ENCODE measurements at regions not wholly inside any gene's neighbourhood (a gene's known extent, or its start where the extent isn't known, plus 50 kb on each side); places are given as distances from the start of the nearest gene placed in this dataset.

- no peak overlapping the region for H3K4me3 ChIP-seq (ENCODE audit: low read depth, low read length)
- no peaks in the 10 kb centered on the region for H3K9me3 ChIP-seq (ENCODE audit: control insufficient read depth, insufficient read depth, low read length)
- H3K36me3 ChIP-seq (ENCODE audit: control insufficient read depth, insufficient read depth, low read length): no peaks in the 10 kb centered on the region
- H3K27me3 ChIP-seq (ENCODE audit: control insufficient read depth, insufficient read depth, low read length): no peaks in the 10 kb centered on the region
- no peak for DNase-seq (ENCODE audit: low read depth in 4 of 6, low spot score in 6 of 6)
- H3K4me1 ChIP-seq (ENCODE audit: control insufficient read depth, insufficient read depth, low read length): no peaks in the 10 kb centered on the region
- no CpG with 5 or more reads among the region's 2 CpGs for WGBS (ENCODE audit: insufficient coverage)
- no peak overlapping the region for H3K27ac ChIP-seq (ENCODE audit: low read depth, low read length)
These were observed 238.0 kb downstream of the POSTN start for GRCh38 chr13:37360556-37360955.

GRCh38 chr13:37357548-37357947, 241.0 kb downstream of the POSTN start:
- Histone ChIP-seq H3K36me3 (ENCODE audit: control insufficient read depth, insufficient read depth, low read length) (no peaks in the 10 kb centered on the region), H3K4me3 (ENCODE audit: low read depth, low read length) (no peak overlapping the region), H3K9me3 (ENCODE audit: control insufficient read depth, insufficient read depth, low read length) (no peaks in the 10 kb centered on the region), H3K27ac (ENCODE audit: low read depth, low read length) (no peak overlapping the region), H3K4me1 (ENCODE audit: control insufficient read depth, insufficient read depth, low read length) (no peaks in the 10 kb centered on the region), H3K27me3 (ENCODE audit: control insufficient read depth, insufficient read depth, low read length) (no peaks in the 10 kb centered on the region)
- WGBS (ENCODE audit: insufficient coverage): 100% methylated on average over 1 of the region's 1 CpG
- no peak for DNase-seq (ENCODE audit: low read depth in 4 of 6, low spot score in 6 of 6)

- no peak for DNase-seq (ENCODE audit: low read depth in 4 of 6, low spot score in 6 of 6)
- H3K36me3 ChIP-seq (ENCODE audit: control insufficient read depth, insufficient read depth, low read length): no peaks in the 10 kb centered on the region
- H3K4me3 ChIP-seq (ENCODE audit: low read depth, low read length): no peak overlapping the region
- H3K27ac ChIP-seq (ENCODE audit: low read depth, low read length): no peak overlapping the region
- no peaks in the 10 kb centered on the region for H3K4me1 ChIP-seq (ENCODE audit: control insufficient read depth, insufficient read depth, low read length)
- H3K27me3 ChIP-seq (ENCODE audit: control insufficient read depth, insufficient read depth, low read length): no peaks in the 10 kb centered on the region
- no peaks in the 10 kb centered on the region for H3K9me3 ChIP-seq (ENCODE audit: control insufficient read depth, insufficient read depth, low read length)
- WGBS (ENCODE audit: insufficient coverage): 88% methylated on average over 4 of the region's 4 CpGs
These were observed 244.7 kb downstream of the POSTN start for GRCh38 chr13:37353911-37354310.

DNA sequence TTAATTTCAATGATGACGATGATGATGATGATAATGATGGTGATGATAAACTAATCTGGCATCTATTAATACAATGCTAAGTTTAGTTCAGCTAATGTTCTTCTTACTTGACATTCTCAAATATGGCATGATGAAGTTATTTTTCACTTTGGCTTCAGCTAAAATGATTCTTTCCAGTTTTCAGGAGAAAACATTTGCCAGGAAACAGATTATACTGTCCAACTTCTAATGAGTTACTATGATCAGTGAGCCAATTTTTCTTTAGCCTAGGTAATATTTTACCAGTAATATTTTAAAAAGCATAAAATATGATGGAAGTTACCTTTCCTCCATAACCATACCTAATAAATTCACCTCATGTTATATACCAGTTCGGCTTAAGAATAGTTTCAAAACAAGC, 245.7 kb upstream of the CSNK1A1L start:
- Histone ChIP-seq H3K4me3 (ENCODE audit: low read depth, low read length) (no peak overlapping the region), H3K27ac (ENCODE audit: low read depth, low read length) (no peak overlapping the region), H3K4me1 (ENCODE audit: control insufficient read depth, insufficient read depth, low read length) (no peaks in the 10 kb centered on the region), H3K9me3 (ENCODE audit: control insufficient read depth, insufficient read depth, low read length) (peaks cover 2% of the 10 kb centered on the region), H3K36me3 (ENCODE audit: control insufficient read depth, insufficient read depth, low read length) (no peaks in the 10 kb centered on the region), H3K27me3 (ENCODE audit: control insufficient read depth, insufficient read depth, low read length) (no peaks in the 10 kb centered on the region)
- DNase-seq (ENCODE audit: low read depth in 4 of 6, low spot score in 6 of 6): no peak
- no CpG with 5 or more reads among the region's 2 CpGs for WGBS (ENCODE audit: insufficient coverage)

- Histone ChIP-seq H3K9me3 (ENCODE audit: control insufficient read depth, insufficient read depth, low read length) (peaks cover 2% of the 10 kb centered on the region), H3K4me1 (ENCODE audit: control insufficient read depth, insufficient read depth, low read length) (no peaks in the 10 kb centered on the region), H3K4me3 (ENCODE audit: low read depth, low read length) (no peak overlapping the region), H3K36me3 (ENCODE audit: control insufficient read depth, insufficient read depth, low read length) (no peaks in the 10 kb centered on the region), H3K27ac (ENCODE audit: low read depth, low read length) (no peak overlapping the region), H3K27me3 (ENCODE audit: control insufficient read depth, insufficient read depth, low read length) (no peaks in the 10 kb centered on the region)
- DNase-seq (ENCODE audit: low read depth in 4 of 6, low spot score in 6 of 6): no peak
- 86% methylated on average over 1 of the region's 4 CpGs for WGBS (ENCODE audit: insufficient coverage)
These were observed 244.5 kb upstream of the CSNK1A1L start for GRCh38 chr13:37349916-37350315.

DNA sequence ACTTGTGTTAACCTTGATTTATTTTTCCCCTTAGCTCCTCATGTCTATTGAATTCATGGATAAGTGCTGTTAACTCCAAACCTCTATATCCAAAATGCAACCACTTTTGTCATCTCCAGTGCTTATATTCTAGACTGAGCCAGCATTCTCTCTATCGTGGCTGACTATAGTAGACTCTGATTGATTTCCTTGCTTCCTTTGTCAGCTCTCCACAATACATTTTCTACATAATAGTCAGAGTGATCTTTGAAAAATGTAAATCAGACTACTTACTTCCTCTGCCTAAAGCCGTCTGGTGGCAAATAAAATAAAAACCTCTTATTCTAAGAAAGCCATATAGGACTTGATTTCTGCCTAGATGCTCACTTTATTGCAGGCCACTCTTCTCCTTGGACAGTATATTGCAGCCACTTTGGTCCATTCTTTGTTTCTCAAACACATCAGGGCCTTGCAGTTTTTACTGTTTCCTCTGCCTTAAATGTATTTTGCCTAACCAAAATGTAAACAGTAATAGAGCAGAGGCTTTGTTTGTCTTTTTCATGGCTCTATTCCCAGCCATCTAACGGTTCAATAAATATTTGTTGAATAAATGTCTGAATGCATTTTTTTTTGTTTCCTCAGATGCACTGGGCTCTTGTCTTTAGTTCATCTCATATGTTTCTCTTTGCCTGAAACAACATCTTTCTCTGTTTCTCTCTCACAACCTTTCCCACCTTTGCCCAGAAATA, 243.6 kb upstream of the CSNK1A1L start:
- peak in 1 of 6 donors; percentile 54 for DNase-seq (ENCODE audit: low read depth in 4 of 6, low spot score in 6 of 6)
- WGBS (ENCODE audit: insufficient coverage): 60% methylated on average over 1 of the region's 3 CpGs

DNA sequence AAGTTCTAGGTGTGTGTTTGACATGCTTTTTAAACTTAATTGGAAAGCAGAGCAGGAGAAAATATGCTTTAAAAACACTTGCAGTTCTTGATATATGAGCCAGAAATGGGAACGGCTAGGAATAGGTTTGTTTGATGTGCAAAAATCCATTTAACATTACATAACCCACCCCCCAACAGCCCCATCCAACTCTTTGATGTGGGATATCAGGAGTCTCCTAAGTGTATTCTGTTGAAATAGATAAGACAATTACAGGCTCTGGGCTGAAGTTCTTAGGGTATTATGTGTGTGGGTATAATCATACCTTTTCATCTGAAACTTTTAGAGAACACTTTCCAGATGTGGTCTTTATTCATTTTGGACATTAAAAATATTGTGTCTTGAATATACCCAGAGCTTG, 240.4 kb upstream of the CSNK1A1L start:
- Histone ChIP-seq H3K4me3 (ENCODE audit: low read depth, low read length) (no peak overlapping the region), H3K27me3 (ENCODE audit: control insufficient read depth, insufficient read depth, low read length) (no peaks in the 10 kb centered on the region), H3K27ac (ENCODE audit: low read depth, low read length) (no peak overlapping the region), H3K9me3 (ENCODE audit: control insufficient read depth, insufficient read depth, low read length) (peaks cover 2% of the 10 kb centered on the region), H3K36me3 (ENCODE audit: control insufficient read depth, insufficient read depth, low read length) (no peaks in the 10 kb centered on the region), H3K4me1 (ENCODE audit: control insufficient read depth, insufficient read depth, low read length) (no peaks in the 10 kb centered on the region)
- no CpG with 5 or more reads among the region's 1 CpG for WGBS (ENCODE audit: insufficient coverage)
- no peak for DNase-seq (ENCODE audit: low read depth in 4 of 6, low spot score in 6 of 6)

More for the DNA sequence above, 243.6 kb upstream of the CSNK1A1L start:
- H3K27ac ChIP-seq (ENCODE audit: low read depth, low read length): no peak overlapping the region
- no peaks in the 10 kb centered on the region for H3K27me3 ChIP-seq (ENCODE audit: control insufficient read depth, insufficient read depth, low read length)
- H3K4me3 ChIP-seq (ENCODE audit: low read depth, low read length): no peak overlapping the region
- no peaks in the 10 kb centered on the region for H3K4me1 ChIP-seq (ENCODE audit: control insufficient read depth, insufficient read depth, low read length)
- H3K9me3 ChIP-seq (ENCODE audit: control insufficient read depth, insufficient read depth, low read length): peaks cover 2% of the 10 kb centered on the region
- H3K36me3 ChIP-seq (ENCODE audit: control insufficient read depth, insufficient read depth, low read length): no peaks in the 10 kb centered on the region

DNA sequence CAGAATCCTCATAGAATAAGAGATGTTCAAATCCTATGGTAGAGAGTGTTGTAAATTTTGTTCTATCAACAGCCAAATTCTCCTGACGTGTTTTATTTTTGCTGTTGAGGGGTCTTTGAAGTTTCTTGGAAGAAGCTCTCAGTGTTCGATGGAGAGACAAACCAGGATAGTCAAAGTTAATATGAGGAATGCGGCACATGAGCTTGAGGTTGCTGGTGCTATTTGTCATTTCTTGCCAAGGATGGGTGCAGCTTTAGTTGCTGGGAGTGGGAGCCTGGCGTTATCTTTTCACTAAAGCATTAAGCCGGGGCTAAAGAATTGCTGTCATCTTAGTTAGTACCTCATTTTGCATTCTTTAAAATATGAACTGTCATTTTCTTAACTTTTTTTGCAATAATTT, 239.9 kb upstream of the CSNK1A1L start:
- no peak for DNase-seq (ENCODE audit: low read depth in 4 of 6, low spot score in 6 of 6)
- Histone ChIP-seq H3K36me3 (ENCODE audit: control insufficient read depth, insufficient read depth, low read length) (no peaks in the 10 kb centered on the region), H3K27ac (ENCODE audit: low read depth, low read length) (no peak overlapping the region), H3K27me3 (ENCODE audit: control insufficient read depth, insufficient read depth, low read length) (no peaks in the 10 kb centered on the region), H3K4me1 (ENCODE audit: control insufficient read depth, insufficient read depth, low read length) (no peaks in the 10 kb centered on the region), H3K4me3 (ENCODE audit: low read depth, low read length) (no peak overlapping the region), H3K9me3 (ENCODE audit: control insufficient read depth, insufficient read depth, low read length) (peaks cover 2% of the 10 kb centered on the region)
- 80% methylated on average over 3 of the region's 5 CpGs for WGBS (ENCODE audit: insufficient coverage)

DNA sequence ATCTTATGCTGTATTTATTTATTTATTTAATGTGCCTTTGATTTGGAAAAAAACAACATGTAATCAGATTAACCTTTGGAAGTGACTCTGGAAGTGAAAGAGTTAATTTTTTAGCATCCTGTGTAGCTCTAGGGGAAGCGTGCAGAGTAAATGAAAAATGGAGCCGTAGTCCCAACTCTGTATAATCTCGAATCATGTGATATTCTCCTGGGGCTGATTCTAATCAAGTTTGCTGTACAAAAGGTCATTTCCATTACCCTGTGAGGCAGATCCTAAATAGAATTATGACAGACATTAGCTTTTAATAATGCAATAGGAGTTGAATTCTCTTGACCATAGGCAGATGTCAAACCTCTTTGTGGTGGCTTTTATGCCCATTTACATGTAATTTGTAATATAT, 238.6 kb upstream of the CSNK1A1L start:
- H3K9me3 ChIP-seq (ENCODE audit: control insufficient read depth, insufficient read depth, low read length): peaks cover 2% of the 10 kb centered on the region
- no peaks in the 10 kb centered on the region for H3K27me3 ChIP-seq (ENCODE audit: control insufficient read depth, insufficient read depth, low read length)
- DNase-seq (ENCODE audit: low read depth in 4 of 6, low spot score in 6 of 6): peak in 1 of 6 donors; percentile 65
- no peak overlapping the region for H3K4me3 ChIP-seq (ENCODE audit: low read depth, low read length)
- H3K4me1 ChIP-seq (ENCODE audit: control insufficient read depth, insufficient read depth, low read length): no peaks in the 10 kb centered on the region
- WGBS (ENCODE audit: insufficient coverage): 0% methylated on average over 1 of the region's 3 CpGs
- no peaks in the 10 kb centered on the region for H3K36me3 ChIP-seq (ENCODE audit: control insufficient read depth, insufficient read depth, low read length)
- H3K27ac ChIP-seq (ENCODE audit: low read depth, low read length): no peak overlapping the region

DNA sequence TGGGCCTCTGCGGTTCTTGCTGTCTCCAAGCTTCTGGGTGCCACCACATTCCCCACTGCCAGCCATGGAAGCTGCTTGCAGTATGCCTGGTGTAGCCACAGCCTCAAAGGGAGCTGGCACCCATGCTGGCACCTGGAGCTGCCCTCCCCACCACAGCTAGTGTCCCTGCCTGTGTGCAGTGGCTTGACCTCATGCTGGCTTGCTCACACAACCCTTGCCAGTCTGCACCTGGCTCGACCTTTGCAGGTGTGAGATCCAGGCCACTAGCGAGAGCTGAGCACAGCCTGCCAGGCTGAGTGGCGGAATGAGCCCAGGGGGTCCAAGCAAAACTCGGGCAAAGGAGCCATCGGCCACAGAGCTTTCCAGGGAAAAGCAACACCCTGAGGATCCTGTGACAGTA, 236.7 kb upstream of the CSNK1A1L start:
- H3K27ac ChIP-seq (ENCODE audit: low read depth, low read length): no peak overlapping the region
- WGBS (ENCODE audit: insufficient coverage): 96% methylated on average over 4 of the region's 6 CpGs
- H3K4me3 ChIP-seq (ENCODE audit: low read depth, low read length): no peak overlapping the region
- H3K9me3 ChIP-seq (ENCODE audit: control insufficient read depth, insufficient read depth, low read length): no peaks in the 10 kb centered on the region
- no peaks in the 10 kb centered on the region for H3K4me1 ChIP-seq (ENCODE audit: control insufficient read depth, insufficient read depth, low read length)
- DNase-seq (ENCODE audit: low read depth in 4 of 6, low spot score in 6 of 6): no peak
- H3K36me3 ChIP-seq (ENCODE audit: control insufficient read depth, insufficient read depth, low read length): no peaks in the 10 kb centered on the region
- no peaks in the 10 kb centered on the region for H3K27me3 ChIP-seq (ENCODE audit: control insufficient read depth, insufficient read depth, low read length)

Data from spinal cord (tissue), 9 donors.